Stimulated activated CD8-positive, alpha-beta memory T cell treated with anti-CD3 and anti-CD28 coated beads, Interleukin-12 subunit alpha, Interleukin-12 subunit beta, amount 100 ng/mL, for 24 hours (primary cell): ENCODE measurements at regions not wholly inside any gene's neighbourhood (a gene's known extent, or its start where the extent isn't known, plus 50 kb on each side); places are given as distances from the start of the nearest gene placed in this dataset.

ENCODE experiments used
- DNase-seq: peaks from one replicate; pipeline ENCODE4 v3.0.0-alpha.2; 2020; ENCODE audit errors: extremely low read depth

- DNase-seq: no peak
Observed at GRCh38 chr16:86911437-86911958, 333.1 kb downstream of the FOXL1 start.

GRCh38 chr16:86913886-86914285 lies 335.5 kb downstream of the FOXL1 start:
- DNase-seq: no peak

- DNase-seq: no peak
Observed at GRCh38 chr16:86914876-86915717, 336.7 kb downstream of the FOXL1 start.

GRCh38 chr16:86917471-86918365 lies 339.4 kb downstream of the FOXL1 start:
- no peak for DNase-seq

- DNase-seq: no peak
Observed at GRCh38 chr16:86918637-86919036, 340.3 kb downstream of the FOXL1 start.

GRCh38 chr16:86919078-86919477 lies 340.7 kb downstream of the FOXL1 start:
- DNase-seq: no peak

- DNase-seq: no peak
Observed at GRCh38 chr16:86919578-86920305, 341.4 kb downstream of the FOXL1 start.

GRCh38 chr16:86921289-86921688 lies 342.9 kb downstream of the FOXL1 start:
- DNase-seq: no peak

GRCh38 chr16:86922311-86922710 lies 344.0 kb downstream of the FOXL1 start:
- DNase-seq: no peak

- DNase-seq: no peak
Observed at GRCh38 chr16:86923656-86924055, 345.3 kb downstream of the FOXL1 start.

GRCh38 chr16:86924537-86924936 lies 346.2 kb downstream of the FOXL1 start:
- DNase-seq: no peak

GRCh38 chr16:86925067-86925791 lies 346.9 kb downstream of the FOXL1 start:
- no peak for DNase-seq

GRCh38 chr16:86926181-86927094 lies 348.1 kb downstream of the FOXL1 start:
- DNase-seq: no peak

GRCh38 chr16:86927699-86928098 lies 349.4 kb downstream of the FOXL1 start:
- no peak for DNase-seq

- DNase-seq: no peak
Observed at GRCh38 chr16:86928523-86929011, 350.2 kb downstream of the FOXL1 start.

- no peak for DNase-seq
Observed at GRCh38 chr16:86929057-86929871, 350.9 kb downstream of the FOXL1 start.

GRCh38 chr16:86930001-86930400 lies 351.7 kb downstream of the FOXL1 start:
- no peak for DNase-seq

GRCh38 chr16:86930663-86931373 lies 352.5 kb downstream of the FOXL1 start:
- DNase-seq: no peak
